NCI-H526 treated with DMSO at 0.1 percent for 48 hours (cell line): ENCODE measurements at regions not wholly inside any gene's neighbourhood (a gene's known extent, or its start where the extent isn't known, plus 50 kb on each side); places are given as distances from the start of the nearest gene placed in this dataset.
"Not testable (repeated sequence)": the region's sequence is repeated elsewhere in the genome, so short reads cannot be mapped to it uniquely, and the experiment has no call there.

Experiments
- DNase-seq: peaks from one replicate; lab custom pipeline; 2025; lab: John Stamatoyannopoulos, UW

GRCh38 chr4:101418466-101418865 lies 71.1 kb upstream of the PPP3CA start:
- DNase-seq: no peak

- DNase-seq: no peak
These were observed 70.7 kb upstream of the PPP3CA start for GRCh38 chr4:101418055-101418454.

- DNase-seq: no peak
These were observed 69.7 kb upstream of the PPP3CA start for GRCh38 chr4:101417046-101417445.

GRCh38 chr4:101415962-101416361 lies 68.6 kb upstream of the PPP3CA start:
- DNase-seq: no peak

GRCh38 chr4:101414496-101414895 lies 67.2 kb upstream of the PPP3CA start:
- no peak for DNase-seq

GRCh38 chr4:101411926-101412325 lies 64.6 kb upstream of the PPP3CA start:
- DNase-seq: no peak

- DNase-seq: not testable (repeated sequence)
These were observed 64.1 kb upstream of the PPP3CA start for GRCh38 chr4:101411281-101411910.

- no peak for DNase-seq
These were observed 52.8 kb upstream of the PPP3CA start for GRCh38 chr4:101400096-101400495.

GRCh38 chr4:101398807-101399206 lies 51.5 kb upstream of the PPP3CA start:
- no peak for DNase-seq
